SKM-1 (cell line): ENCODE measurements at regions not wholly inside any gene's neighbourhood (a gene's known extent, or its start where the extent isn't known, plus 50 kb on each side); places are given as distances from the start of the nearest gene placed in this dataset.
A peak's percentile ranks its signal among the peaks of the same experiment; 100 is the strongest.

Experiments
- DNase-seq: peaks from one replicate; lab custom pipeline; 2025; ENCODE audit not compliant: unreplicated experiment; lab: John Stamatoyannopoulos, UW

GRCh38 chr11:79578116-79578515 lies 137.3 kb upstream of the TENM4 start:
- no peak for DNase-seq

- no peak for DNase-seq
Measured at GRCh38 chr11:79575701-79576100, 134.9 kb upstream of the TENM4 start.

- peak; percentile 70 for DNase-seq
Measured at GRCh38 chr11:79570104-79570503, 129.3 kb upstream of the TENM4 start.

- DNase-seq = no peak
Measured at GRCh38 chr11:79564288-79564925, 123.6 kb upstream of the TENM4 start.

- no peak for DNase-seq
Measured at GRCh38 chr11:79561496-79561895, 120.7 kb upstream of the TENM4 start.

GRCh38 chr11:79550809-79551208 lies 110.0 kb upstream of the TENM4 start:
- no peak for DNase-seq

GRCh38 chr11:79547256-79547655 lies 106.4 kb upstream of the TENM4 start:
- no peak for DNase-seq

GRCh38 chr11:79546351-79546750 lies 105.5 kb upstream of the TENM4 start:
- no peak for DNase-seq

- DNase-seq = no peak
Measured at GRCh38 chr11:79544361-79544760, 103.5 kb upstream of the TENM4 start.

- DNase-seq = no peak
Measured at GRCh38 chr11:79543101-79543500, 102.3 kb upstream of the TENM4 start.

- no peak for DNase-seq
Measured at GRCh38 chr11:79541466-79541865, 100.6 kb upstream of the TENM4 start.

GRCh38 chr11:79538775-79539174 lies 97.9 kb upstream of the TENM4 start:
- DNase-seq = no peak

GRCh38 chr11:79536155-79536917 lies 95.5 kb upstream of the TENM4 start:
- no peak for DNase-seq

GRCh38 chr11:79535606-79536005 lies 94.8 kb upstream of the TENM4 start:
- no peak for DNase-seq

GRCh38 chr11:79525257-79525656 lies 84.4 kb upstream of the TENM4 start:
- DNase-seq = no peak

- DNase-seq = no peak
Measured at GRCh38 chr11:79522626-79523025, 81.8 kb upstream of the TENM4 start.

GRCh38 chr11:79520086-79520485 lies 79.3 kb upstream of the TENM4 start:
- DNase-seq = no peak

- DNase-seq = no peak
Measured at GRCh38 chr11:79515781-79516180, 75.0 kb upstream of the TENM4 start.

GRCh38 chr11:79514695-79515094 lies 73.9 kb upstream of the TENM4 start:
- no peak for DNase-seq

- DNase-seq = no peak
Measured at GRCh38 chr11:79514290-79514689, 73.5 kb upstream of the TENM4 start.

GRCh38 chr11:79512706-79513469 lies 72.1 kb upstream of the TENM4 start:
- DNase-seq = no peak

GRCh38 chr11:79510960-79511359 lies 70.1 kb upstream of the TENM4 start:
- DNase-seq = no peak
